ENCODE measurements at regions not wholly inside any gene's neighbourhood (a gene's known extent, or its start where the extent isn't known, plus 50 kb on each side); places are given as distances from the start of the nearest gene placed in this dataset.
A peak's percentile ranks its signal among the peaks of the same experiment; 100 is the strongest.

- no peaks in the 10 kb centered on the region; the same call in 1 of the 2 replicates for H3K36me3 Mint-ChIP-seq
- H3K27me3 Mint-ChIP-seq (ENCODE audit: low read depth), result no peaks in the 10 kb centered on the region
- H3K4me3 Mint-ChIP-seq, result no peak overlapping the region
- CTCF ChIA-PET, result no interaction called here
- no peak for DNase-seq (ENCODE audit: low spot score)
- peak overlapping the region; percentile 19 for H3K27ac Mint-ChIP-seq
- H3K4me1 Mint-ChIP-seq, result peaks cover 29% of the 10 kb centered on the region
- POLR2A ChIA-PET, result no interaction called here
- TF ChIP-seq GTF2I (CRISPR knock-in tag; conservative IDR thresholded peaks at IDR 0.05) (no peak), SMAD4 (CRISPR knock-in tag; IDR thresholded peaks at IDR 0.05) (no peak), ATF3 (CRISPR knock-in tag; conservative IDR thresholded peaks at IDR 0.05) (no peak), JUN (CRISPR knock-in tag; IDR thresholded peaks at IDR 0.05) (no peak), PREB (CRISPR knock-in tag; IDR thresholded peaks at IDR 0.05; ENCODE audit: borderline replicate concordance) (no peak)
- no peaks in the 10 kb centered on the region for H3K9me3 Mint-ChIP-seq
- peak; percentile 71 for ATAC-seq
These were observed 768.7 kb downstream of the TBL1XR1 start for GRCh38 chr3:176428552-176428951.

GRCh38 chr3:176426371-176426770 is 770.9 kb downstream of the TBL1XR1 start:
- Mint-ChIP-seq H3K27me3 (ENCODE audit: low read depth) (no peaks in the 10 kb centered on the region), H3K27ac (0 out of 2 replicates have a peak overlapping the region, but pooled peaks have one; percentile 4), H3K36me3 (no peaks in the 10 kb centered on the region; the same call in 1 of the 2 replicates), H3K4me1 (peaks cover 29% of the 10 kb centered on the region), H3K4me3 (no peak overlapping the region), H3K9me3 (no peaks in the 10 kb centered on the region)
- ATAC-seq, result no peak
- ChIA-PET POLR2A (no interaction called here), CTCF (no interaction called here)
- TF ChIP-seq ZBTB21 (CRISPR knock-in tag; IDR thresholded peaks at IDR 0.05; ENCODE audit: borderline replicate concordance) (no peak), FOXJ3 (CRISPR knock-in tag; IDR thresholded peaks at IDR 0.05; ENCODE audit: borderline replicate concordance) (no peak), ZNF281 (CRISPR knock-in tag; IDR thresholded peaks at IDR 0.05) (no peak), TEAD1 (CRISPR knock-in tag; IDR thresholded peaks at IDR 0.05) (no peak)
- no peak for DNase-seq (ENCODE audit: low spot score)

- ChIA-PET CTCF (interaction anchor here (0.9 kb wide), 1 partner anchor 58 kb away, joined by 4 read pairs; no protein-coding TSS in a partner anchor), POLR2A (no interaction called here)
- H3K36me3 Mint-ChIP-seq, result no peaks in the 10 kb centered on the region
- no peaks in the 10 kb centered on the region for H3K27me3 Mint-ChIP-seq (ENCODE audit: low read depth)
- H3K4me1 Mint-ChIP-seq, result peaks cover 52% of the 10 kb centered on the region
- ATAC-seq, result peak; percentile 86
- no peak overlapping the region for H3K27ac Mint-ChIP-seq
- no peak overlapping the region for H3K4me3 Mint-ChIP-seq
- no peak for DNase-seq (ENCODE audit: low spot score)
- TF ChIP-seq MLX (CRISPR knock-in tag; IDR thresholded peaks at IDR 0.05), result no peak
- H3K9me3 Mint-ChIP-seq, result no peaks in the 10 kb centered on the region
These were observed 780.4 kb downstream of the TBL1XR1 start for GRCh38 chr3:176416870-176417269.

- POLR2A ChIA-PET, result no interaction called here
- DNase-seq (ENCODE audit: low spot score) (no peak), ATAC-seq (peak; percentile 32)
- peaks cover 49% of the 10 kb centered on the region for H3K4me1 Mint-ChIP-seq
- no peaks in the 10 kb centered on the region for H3K27me3 Mint-ChIP-seq (ENCODE audit: low read depth)
- H3K9me3 Mint-ChIP-seq, result no peaks in the 10 kb centered on the region
- TF ChIP-seq NFYB (CRISPR knock-in tag; conservative IDR thresholded peaks at IDR 0.05; ENCODE audit: low read depth) (no peak), SOX15 (CRISPR knock-in tag; IDR thresholded peaks at IDR 0.05) (no peak), IRF1 (CRISPR knock-in tag; IDR thresholded peaks at IDR 0.05) (no peak), NR3C1 (CRISPR knock-in tag; conservative IDR thresholded peaks at IDR 0.05; ENCODE audit: low read depth) (no peak)
- H3K36me3 Mint-ChIP-seq, result no peaks in the 10 kb centered on the region
- CTCF ChIA-PET, result no interaction called here
- no peak overlapping the region for H3K4me3 Mint-ChIP-seq
- no peak overlapping the region for H3K27ac Mint-ChIP-seq
These were observed 781.5 kb downstream of the TBL1XR1 start for GRCh38 chr3:176415661-176416295.

Measured in WTC11 (cell line).